ENCODE measurements at regions not wholly inside any gene's neighbourhood (a gene's known extent, or its start where the extent isn't known, plus 50 kb on each side); places are given as distances from the start of the nearest gene placed in this dataset.
"Not testable (repeated sequence)": the region's sequence is repeated elsewhere in the genome, so short reads cannot be mapped to it uniquely, and the experiment has no call there.

DNA sequence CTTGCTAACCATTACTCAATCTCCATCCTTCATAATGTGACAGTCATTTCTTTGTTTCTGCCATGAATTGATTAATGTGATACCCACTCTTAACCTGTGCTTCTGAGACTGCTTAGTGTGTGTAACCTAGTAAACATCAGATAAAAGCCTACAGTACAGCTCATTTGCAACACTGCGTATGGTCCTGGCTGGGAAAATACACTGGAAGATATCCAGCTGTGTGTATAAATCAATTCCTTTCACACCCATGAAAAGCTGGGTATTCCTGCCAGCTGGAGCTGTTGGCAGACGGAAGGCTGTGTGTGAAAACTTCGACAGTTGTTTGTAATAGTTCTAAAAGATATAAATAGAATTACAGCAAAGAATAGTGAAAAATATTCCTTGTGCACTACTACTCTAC is 509.2 kb downstream of the FRK start:
- no peak for DNase-seq (ENCODE audit: low spot score)

DNA sequence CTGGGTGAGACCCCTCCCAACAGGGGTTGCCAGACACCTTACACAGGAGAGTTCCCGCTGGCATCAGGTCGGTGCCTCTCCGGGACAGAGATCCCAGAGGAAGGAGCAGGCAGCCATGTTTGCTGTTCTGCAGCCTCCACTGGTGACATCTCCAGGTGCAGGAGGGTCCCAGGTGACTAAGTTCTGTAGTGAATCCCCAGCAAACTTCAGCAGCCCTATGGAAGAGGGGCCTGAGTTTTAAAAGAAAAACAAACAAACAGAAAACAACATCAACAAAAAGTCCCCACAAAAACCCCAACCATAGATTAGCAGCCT is 515.1 kb downstream of the FRK start:
- DNase-seq (ENCODE audit: low spot score): no peak

DNA sequence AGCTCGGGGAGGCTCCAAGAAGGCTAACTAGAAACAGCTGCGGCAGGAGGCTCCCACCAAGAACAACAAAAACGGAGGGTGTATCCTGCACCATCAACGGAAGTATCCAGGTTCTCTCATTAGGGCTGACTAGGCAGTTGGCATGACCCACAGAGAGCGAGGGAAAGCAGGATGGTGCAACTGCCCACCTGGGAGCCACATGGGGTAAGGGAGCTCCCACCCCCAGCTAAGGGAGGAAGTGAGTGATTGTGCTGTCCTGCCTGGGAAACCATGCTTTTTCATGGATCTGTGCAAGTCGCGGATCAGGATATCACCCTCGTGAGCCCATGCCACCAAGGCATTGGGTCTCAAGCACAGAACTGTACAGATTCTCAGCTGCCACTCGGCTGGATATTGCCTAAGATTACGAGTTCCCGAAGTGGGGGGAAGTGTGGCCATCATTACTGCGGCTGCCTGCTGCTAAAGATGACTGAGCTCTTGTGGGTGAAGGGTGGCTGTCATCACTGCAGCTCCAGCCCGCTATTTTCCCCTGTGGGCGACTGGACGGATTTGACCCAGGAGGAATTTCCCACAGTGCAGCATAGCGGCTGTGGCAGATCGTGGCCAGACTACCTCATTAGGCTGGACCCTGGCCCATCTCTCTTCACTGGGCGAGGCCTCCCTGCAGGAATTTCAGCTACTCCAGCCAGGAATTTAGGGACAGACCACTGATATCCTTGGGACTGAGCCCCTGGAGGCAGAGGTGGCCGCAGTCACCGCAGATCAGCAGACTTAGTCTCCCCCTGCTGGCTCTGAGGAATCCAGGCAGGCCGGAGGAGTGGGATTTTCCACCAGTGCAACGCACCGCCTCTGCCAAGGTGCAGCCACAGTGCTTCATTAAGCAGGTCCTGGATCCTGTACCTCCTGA is 515.7 kb downstream of the FRK start:
- no peak for DNase-seq (ENCODE audit: low spot score)

DNA sequence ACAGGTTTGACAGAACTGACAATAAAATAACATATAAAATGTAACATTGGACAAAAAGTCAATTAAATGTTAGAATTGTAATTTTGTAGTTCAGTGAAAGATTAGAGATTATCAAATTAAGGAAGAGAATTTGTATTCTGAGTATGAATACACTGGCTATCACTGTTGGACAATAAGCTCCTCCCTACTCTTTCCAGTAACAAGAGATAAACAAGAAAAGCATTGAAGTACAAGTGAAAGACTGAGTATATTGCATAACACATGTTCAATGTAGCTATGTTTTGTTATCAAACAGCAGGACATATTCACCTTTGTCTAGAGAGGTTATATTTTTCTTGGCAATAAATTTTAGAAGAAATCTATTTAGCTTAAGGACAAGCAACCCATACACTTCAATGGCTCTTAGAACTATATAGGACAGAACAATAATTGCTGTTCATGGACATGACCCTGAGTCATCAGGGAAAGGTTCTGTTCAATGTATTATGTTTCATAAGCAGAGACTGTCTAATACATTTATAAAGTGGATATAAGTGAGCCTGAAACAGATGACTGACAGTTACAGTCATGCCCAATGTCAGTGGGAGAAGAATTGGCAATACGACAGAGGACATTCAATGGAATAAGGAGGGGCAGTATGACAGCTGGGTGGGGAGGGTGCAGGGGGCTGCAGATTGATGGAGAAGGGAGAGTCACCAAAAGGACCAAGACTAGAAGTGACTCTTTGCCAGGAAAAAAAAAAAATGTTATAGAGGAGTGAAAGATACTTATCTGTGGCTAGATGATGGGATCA is 520.4 kb downstream of the FRK start:
- DNase-seq (ENCODE audit: low spot score): no peak

DNA sequence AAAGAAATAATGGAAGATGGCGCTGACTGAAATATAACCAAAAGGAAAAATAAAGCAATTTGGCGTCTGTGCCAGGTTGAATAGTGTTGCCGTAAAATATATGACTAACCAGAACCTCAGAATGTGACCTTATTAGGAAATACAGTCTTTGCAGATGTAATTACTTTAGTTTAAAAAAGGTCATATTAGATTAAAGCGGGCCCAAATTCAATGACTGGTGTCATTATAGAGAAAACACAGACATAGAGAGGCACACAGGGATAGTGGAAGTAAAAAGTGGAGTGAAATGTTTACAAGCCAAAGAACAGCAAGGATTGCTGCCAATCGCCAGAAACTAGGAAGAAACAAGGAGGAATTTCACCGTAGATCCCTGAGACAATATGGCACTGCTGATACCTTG is 521.2 kb downstream of the FRK start:
- no peak for DNase-seq (ENCODE audit: low spot score)

DNA sequence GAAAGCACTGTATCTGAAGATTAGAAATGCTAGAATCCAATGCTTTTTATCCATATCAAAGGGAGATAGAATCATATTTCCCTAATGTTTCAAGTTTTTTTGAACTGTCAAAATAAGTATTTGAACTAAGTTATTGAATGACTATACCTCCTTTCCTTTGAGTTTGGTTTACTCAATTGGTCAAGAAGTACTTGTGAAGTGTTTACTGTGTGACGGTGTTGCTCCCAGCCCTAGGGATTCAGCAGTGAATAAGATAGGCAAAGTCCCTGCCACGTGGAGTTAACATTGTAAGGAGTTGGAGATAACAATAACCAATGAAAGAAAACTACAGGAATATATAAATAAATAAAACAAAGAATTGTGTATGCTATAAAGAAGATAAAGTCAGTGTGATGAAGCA is 535.9 kb downstream of the FRK start:
- no peak for DNase-seq (ENCODE audit: low spot score)

DNA sequence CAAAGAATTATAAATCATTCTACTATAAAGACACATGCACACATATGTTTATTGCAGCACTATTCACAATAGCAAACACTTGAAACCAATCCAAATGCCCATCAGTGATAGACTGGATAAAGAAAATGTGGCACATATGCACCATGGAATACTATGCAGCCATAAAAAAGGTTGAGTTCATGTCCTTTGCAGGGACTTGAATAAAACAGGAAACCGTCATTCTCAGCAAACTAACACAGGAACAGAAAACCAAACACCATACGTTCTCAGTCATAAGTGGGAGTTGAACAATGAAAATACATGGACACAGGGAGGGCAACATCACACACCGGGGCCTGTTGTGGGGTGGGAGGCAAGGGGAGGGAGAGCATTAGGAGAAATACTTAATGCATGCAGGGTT is 538.9 kb downstream of the FRK start:
- DNase-seq (ENCODE audit: low spot score): not testable (repeated sequence)

DNA sequence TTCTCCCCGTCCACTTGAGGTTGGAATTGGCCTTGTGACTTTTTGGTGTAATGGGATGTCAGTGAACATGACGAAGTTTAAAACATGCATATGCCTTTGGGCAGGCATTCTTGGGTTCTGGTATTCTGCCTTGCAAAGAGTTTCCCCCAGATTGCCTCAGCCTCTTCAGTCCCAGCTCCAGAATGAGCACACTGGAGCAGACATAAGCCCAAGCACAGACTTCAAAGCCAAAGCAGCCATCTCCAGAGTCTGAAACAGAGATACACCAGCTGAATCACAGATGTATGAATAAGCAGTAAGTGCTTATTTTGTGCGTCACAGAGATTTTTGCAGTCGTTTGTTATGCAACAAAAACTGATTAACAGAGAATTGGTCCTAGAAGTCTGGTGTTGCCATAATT is 546.0 kb downstream of the FRK start:
- DNase-seq (ENCODE audit: low spot score): no peak

DNA sequence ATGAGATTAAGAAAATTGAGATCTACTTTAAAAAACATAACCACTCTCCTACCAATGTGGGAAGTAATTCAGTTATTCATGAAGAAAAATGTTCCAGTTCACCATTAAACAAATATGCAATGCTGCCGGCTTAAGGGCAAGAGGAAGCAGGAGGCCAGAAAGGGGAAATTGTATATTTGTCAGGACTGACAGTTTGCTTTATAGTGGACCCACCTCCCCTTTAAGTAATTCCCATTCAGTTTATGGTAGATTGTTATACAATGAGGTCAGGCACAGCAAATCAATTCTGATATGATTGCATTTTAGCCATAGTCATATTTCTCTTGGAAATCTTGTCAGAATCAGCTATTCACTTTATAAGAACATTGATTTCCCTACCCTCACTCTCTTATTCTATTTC is 547.8 kb downstream of the FRK start:
- DNase-seq (ENCODE audit: low spot score): no peak

DNA sequence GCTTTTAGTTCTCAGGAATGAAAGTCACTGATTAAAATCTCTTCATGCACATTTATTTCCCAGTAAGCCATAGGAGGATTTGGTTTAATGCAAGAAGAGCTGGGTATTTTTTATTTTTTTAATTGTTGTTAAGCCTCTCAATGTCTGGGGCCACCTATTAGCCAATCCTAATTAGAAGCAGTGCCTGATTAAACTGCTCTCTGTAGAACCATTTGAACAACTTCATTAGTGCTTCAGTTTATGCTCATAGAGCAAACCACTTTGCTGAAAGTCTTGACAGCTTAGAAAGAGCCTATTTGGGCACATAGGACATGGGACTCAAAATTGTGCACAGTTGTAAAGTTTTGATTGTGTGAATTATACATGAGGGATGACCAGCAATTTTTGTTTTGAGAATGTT is 548.9 kb downstream of the FRK start:
- no peak for DNase-seq (ENCODE audit: low spot score)

DNA sequence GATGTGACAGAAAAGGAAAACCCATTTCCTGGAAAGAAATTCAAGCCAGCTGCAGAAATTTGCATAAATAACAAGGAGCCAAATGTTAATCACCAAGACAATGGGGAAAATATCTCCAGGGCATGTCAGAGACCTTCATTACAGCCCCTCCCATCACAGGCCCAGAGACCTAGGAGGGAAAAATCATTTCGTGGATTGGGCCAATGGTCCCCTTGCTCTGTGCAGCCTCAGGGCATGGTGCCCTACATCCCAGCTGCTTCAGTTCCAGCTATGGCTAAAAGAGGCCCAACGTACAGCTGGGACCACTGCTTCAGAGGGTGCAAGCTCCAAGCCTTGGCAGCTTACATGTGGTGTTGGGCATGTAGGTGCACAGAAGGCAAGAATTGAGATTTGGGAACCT is 558.3 kb downstream of the FRK start:
- DNase-seq (ENCODE audit: low spot score): not testable (repeated sequence)

DNA sequence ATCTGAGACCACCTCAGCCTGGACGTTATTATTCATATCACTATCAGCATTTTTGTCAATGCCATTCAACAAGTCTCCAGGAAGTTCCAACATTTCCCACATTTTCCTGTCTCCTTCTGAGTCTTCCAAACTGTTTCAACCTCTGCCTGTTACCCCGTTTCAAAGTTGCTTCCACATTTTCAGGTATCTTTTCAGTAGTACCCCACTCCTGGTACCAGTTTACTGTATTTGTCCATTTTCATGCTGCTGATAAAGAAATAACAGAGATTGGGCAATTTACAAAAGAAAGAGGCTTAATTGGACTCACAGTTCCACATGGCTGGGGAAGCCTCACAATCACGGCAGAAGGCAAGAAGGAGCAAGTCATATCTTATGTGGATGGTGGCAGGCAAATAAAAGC is 565.5 kb downstream of the FRK start:
- DNase-seq (ENCODE audit: low spot score): no peak

DNA sequence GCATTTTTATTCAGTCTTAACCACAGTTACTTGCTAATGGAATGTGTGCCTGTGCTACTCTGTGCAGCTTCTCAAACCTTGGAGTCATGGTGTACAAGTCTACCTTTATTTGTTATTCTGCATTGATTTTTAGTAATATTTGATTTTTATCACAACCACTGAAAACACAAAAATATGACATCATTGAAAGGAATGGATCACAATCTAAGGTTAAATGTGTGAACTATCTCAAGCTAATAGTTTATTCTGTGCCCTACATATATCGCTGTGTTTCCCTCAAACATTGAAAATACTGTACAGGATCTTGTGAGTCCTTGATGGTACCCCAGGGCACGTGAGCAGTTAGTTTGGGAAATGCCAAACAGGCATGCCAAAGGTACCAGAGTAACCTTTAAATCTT is 573.4 kb downstream of the FRK start:
- DNase-seq (ENCODE audit: low spot score): no peak

DNA sequence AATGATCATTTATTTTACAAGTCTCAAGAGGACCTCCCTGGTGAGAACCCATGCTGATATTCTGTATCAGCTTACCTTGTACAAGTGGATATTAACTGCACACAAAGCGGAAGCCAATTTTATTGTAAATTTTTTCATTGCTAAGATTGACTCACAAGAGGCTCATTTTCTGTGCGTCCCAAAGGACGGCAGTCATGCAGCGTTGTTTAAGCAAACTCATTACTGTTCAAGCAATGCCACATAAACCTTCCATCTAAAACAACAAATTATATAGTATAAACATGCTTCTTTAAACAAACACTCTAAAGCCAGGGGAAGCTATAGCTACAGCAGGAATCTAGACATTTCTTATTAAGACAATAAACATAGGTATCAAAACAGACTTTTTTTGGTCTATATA is 575.3 kb downstream of the FRK start:
- no peak for DNase-seq (ENCODE audit: low spot score)

DNA sequence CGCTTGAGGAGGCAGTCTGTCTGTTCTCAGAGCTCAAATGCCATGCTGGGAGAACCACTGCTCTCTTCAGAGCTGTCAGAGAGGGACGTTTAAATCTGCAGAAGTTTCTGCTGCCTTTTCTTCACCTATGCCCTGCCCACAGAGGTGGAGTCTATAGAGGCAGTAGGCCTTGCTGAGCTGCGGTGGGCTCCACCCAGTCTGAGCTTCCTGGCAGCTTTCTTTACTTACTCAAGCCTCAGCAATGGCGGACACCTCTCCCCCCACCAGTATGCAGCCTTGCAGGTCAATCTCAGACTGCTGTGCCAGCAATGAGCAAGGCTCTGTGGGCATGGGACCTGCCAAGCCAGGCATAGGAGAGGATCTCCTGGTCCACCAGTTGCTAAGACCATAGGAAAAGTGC is 580.1 kb downstream of the FRK start:
- not testable (repeated sequence) for DNase-seq (ENCODE audit: low spot score)

DNA sequence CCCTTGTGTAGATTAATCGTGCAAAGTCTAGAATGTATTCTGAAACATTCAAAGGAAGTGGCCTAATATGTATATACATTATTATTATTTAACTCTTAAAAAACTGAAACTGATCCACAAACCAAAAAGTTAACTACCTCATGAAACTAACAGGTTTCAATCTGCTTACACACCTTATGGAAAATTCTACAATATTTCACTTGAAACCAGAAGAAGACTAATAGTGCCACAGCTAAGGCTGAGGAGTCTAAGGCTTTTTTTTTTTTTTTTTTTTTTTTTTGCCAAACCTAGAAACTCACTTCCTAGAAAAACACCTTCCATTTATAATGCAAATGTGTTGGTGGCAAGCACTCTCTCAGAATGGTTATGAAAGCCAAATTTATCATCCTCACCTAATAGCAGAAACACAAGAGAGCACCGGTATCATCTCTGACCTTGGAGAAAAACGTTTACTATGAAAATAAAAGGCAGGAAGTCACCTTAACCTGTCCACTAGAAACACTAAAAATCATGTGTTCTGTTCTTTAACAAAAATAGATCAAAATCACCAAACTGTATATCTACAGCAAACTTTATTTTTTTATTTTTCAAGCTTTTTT is 586.1 kb downstream of the FRK start:
- no peak for DNase-seq (ENCODE audit: low spot score)

DNA sequence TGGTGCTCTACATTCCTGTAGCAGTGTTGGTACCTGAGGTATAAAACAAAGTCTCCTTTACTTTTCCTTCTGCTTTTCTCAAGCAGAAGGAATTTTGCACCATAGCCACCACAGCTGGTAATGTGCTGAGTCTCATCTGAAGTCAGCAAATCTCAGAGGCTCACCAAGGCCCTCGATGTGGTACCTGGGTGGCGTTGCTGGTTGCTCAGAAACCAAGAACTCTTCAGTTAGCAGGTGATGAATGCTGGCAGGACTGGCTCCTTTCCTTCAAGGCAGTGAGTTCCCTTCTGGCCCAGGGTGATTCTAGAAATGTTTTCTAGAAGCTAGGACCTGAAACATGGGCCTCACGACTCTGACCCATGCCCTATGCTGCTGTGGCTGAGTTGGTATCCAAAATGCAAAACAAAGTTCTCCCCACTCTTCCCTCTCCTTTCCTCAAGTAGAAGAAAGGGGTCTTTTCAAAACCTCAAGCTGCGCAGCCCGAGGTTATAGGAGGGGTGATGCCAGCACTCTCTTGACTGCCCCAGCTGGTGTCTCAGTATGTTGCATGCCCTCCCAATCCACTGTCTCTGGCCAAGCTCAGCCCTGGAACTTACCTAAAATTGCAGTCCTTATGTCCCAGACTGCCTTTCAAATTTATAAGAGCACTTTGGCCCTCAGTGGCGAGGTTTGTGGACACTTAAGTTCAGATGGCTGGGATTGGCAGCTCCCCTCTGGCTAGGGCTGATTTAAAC is 592.3 kb downstream of the FRK start:
- DNase-seq (ENCODE audit: low spot score): no peak

DNA sequence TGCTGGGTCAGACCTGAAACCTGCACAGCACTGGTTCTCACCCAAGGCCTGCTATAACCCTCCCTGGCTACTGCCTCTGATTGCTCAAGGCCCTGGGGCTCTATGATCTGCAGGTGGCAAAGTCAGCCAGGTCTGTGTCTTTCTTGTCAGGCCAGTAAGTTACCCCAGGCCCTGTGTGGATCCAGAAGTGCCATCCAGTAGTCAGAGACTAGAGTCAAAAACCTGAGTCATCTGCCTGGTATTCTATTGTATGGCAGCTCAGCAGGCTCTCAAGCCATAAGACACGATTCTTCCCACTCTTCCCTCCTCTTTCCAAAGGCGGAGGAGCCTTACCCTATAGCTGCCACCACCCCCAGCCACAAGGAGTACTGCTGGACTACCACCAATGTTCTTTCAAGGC is 593.0 kb downstream of the FRK start:
- DNase-seq (ENCODE audit: low spot score): no peak

DNA sequence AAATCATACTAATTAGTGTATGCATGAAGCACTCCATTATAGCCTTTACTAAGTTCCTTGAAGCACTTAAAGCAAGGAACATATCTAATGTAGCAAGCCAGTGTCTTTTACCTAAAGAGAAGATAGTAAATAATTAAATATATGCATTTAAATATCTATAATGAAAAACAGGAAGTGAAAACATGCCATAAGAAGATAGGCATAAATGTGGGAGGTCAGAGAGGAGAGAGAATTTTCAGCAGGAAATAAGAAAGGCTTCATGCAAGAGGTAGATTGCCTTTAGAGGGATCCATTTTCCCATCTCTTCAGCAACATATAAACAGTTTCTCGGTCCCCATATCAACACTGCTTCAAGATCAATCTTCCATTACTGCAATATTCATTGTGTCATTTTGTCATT is 599.8 kb downstream of the FRK start:
- no peak for DNase-seq (ENCODE audit: low spot score)

DNA sequence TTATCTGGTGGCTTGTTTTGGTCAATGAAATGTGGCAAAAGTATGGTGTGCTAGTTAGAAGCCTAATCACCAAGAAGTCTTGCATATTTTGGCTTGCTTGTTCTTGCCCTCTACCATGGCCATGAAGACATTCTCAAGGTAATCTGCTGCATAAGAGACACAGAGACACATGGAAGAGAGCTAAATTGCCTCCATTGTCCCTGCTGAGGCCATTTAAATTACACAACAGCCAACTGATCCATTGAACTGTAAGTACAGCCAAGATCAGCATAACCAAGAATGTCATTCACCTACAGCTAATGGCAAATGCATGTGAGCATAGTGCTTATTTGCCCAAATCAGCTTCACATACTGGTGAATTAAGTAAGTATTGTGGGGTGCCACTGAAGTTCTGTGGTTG is 603.8 kb downstream of the FRK start:
- no peak for DNase-seq (ENCODE audit: low spot score)

DNA sequence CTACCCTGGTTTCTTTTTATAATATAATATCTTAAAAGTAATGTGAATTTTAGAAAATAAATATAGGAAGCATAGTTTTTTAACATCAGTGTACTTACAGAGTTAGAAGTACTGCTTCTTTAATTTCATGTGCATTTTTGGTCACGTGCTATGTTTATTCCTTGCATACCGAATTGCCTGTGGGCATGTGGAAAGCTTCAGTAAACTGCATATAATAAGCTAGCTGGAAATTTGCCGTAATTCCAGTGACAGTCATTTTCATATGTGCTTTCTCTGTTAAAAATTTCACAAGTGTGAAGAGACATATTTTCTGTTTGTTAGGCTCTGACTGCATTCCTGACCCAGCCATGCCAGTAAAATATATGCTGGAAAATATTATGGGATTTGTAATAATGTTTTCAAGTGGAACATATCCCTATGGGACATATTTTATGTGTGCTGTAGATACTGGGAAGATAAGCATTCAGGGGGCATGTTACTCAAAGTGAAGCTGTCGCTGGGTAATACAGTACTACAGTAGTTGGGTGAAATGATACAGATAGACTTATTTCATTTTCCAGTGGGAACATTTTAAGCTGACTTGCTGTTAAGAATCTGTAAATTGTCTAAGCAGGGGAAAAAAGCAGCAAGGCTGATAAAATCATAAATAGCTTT is 616.7 kb downstream of the FRK start:
- no peak for DNase-seq (ENCODE audit: low spot score)

DNA sequence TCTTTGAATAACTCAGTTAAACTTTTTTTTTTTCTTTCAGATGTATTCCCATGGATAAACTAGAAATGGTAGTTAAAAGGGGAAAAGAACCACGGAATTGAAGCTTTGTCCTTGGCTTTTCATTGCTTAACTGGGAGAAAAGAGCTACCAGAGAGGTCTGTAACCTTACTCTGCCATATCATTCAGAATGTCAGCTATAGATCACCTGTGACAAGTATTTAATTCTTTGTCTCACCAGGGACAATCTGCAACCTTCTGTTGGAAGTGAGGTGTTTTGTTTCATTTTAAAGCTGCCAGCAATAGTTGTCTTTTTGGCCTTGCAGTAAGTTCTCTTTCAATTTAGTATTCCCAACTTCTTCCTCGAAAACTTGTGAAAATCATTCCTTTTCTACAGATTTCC is 618.4 kb downstream of the FRK start:
- no peak for DNase-seq (ENCODE audit: low spot score)

All from ureter (tissue), 1 donor.